NCI-H2029 treated with DMSO at 0.1 percent for 48 hours (cell line): ENCODE measurements at regions not wholly inside any gene's neighbourhood (a gene's known extent, or its start where the extent isn't known, plus 50 kb on each side); places are given as distances from the start of the nearest gene placed in this dataset.

Experiments used
- DNase-seq: peaks from one replicate; lab custom pipeline; 2025; lab: John Stamatoyannopoulos, UW

DNA sequence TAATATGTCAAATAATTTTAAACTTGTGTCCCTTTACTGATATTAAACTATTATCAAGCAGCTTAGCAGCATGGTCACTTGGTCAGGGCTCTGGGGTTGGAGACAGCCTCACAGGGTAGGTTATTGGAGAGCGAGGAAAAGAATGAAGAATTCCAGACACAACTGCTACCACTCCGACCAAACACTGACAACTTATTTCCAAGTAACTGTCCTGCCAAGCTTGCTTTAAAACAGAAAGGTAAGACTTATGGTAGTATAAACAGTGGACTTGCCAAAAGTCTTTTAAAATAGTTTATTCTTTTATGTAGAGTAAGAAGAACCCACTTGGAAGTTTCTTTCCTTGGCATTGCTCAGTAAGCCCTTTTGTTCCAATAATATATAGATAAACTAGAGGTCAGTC lies 364.1 kb downstream of the DEPDC1B start:
- DNase-seq, result no peak

DNA sequence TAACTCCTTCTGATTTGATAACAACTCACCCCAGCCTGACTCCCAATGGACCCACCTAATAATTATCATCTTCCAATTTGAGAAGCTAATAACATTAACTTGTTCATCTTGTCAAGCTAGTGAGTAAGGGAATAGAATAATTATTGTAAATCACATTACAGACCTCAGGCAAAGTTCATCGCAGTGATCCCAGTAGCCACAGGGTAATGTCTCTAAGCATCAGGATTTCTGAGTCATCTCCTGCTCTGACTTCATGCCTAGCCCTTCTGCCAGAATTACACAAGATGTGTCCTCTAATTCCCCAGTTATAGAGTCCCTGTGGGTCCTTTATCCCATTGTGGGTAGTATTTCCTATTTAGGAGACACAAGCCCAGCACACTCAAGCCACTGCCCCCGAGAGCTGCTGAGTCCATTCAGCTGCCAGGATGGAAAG lies 365.7 kb downstream of the DEPDC1B start:
- no peak for DNase-seq

DNA sequence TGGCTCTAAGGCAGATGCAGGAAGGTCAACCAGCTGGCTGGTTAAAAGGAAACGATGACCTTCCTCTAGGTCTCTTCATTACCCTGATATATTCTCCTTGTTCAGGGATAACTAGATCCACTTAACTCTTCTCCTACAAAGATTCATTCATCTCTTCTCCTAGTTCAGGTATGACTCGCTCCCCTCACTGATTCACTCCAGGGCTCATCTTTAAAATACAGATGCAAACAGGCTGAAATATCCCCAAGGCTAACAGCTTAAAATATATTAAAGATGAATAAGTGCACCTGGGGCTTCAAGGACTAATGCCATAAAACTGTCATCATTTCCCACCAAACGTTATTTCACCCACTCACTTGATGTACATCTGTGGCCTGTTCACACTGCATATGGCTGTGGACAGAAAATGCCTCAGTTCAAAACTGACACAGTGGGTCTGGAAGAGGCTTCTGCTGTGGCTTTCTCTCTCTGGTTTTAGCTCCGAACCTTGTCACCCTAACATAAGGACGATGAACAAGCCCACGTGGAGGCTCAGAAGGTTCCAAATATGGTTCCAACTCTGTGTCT lies 366.9 kb downstream of the DEPDC1B start:
- DNase-seq, result no peak

DNA sequence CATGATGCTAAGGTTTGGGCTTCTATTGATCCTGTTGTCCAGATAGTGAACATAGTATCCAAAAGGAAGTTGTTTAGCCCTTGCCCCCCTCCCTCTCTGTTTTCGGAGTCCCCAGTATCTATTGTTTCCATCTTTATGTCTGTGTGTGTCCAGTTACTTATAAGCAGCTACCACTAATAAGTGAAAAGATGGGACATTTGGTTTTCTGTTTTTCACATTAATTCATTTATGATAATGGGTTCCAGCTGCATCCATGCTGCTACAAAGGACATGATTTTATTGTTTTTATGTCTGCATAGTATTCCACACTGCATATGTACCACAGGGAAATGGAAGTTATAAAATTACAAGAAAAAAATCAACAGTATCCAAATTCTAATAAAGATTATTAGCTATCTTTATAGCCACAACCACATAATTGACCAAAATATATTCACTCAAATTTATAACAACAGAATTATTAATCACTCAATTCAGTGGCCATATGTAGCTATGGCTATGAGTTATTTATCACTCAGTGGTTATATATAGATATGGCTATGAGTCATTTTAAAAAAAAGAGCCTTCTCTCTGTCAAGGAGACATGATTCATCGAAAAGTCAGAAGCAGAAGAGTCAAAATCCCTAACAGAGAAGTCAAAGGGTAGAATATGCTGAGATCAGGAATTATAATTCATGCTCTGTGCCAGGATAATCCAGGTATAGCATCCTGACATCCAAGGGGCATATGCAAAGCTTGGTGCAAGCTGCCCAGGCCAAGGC lies 367.5 kb downstream of the DEPDC1B start:
- no peak for DNase-seq

DNA sequence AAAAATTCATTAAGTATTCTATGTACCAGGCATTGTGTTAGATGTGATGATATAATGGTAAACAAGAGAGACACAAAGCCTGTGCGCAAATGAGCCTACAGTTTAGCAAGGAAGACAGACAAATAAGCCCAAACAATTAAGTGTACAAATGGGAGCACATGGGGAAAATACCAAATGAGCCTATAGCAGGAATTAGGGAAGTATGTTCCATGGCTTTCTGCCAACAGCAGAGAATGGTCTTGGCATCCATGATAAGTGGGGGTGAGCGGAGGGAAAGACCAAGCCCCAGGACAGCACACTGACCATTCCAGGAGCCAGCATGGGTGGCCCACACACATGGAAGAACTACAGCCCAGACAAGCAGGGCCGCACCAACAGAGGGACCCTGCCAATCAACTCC lies 369.7 kb downstream of the DEPDC1B start:
- DNase-seq, result no peak

DNA sequence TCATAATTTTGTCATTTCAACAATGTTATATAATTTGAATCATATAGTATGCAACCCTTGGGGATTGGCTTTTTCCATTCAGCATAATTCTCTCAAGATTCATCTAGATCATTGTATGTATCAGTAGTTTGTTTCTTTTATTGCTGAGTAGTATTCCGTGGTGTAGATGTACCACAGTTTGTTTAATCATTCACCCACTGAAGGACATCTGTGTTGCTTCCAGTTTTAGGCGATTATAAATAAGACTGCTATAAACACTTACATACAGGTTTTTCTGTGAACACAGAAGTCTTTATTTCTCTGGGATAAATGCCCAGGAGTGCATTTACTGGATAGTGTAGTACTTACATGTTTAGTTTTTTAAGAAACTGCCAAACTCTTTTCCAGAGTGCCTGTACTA lies 374.1 kb downstream of the DEPDC1B start:
- no peak for DNase-seq

DNA sequence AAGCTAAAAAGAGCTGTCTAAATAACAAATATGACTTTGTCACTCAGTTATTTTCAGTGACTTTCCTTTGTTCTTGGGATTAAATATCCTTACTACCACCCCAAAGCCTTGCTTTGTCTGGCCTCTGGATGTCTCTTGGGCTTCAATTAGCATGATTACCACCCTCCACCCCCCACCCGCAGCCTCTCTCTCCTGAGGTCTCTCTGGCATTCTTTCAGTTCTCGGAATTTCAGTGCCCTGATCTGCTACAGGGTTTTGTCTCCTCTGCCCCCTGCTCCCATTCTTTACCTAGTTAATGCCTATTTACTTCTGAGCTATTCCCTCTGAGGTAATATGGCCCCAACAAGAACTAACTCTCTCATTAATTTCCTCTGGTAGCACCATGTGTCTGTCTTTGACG lies 376.4 kb downstream of the DEPDC1B start:
- DNase-seq, result no peak

DNA sequence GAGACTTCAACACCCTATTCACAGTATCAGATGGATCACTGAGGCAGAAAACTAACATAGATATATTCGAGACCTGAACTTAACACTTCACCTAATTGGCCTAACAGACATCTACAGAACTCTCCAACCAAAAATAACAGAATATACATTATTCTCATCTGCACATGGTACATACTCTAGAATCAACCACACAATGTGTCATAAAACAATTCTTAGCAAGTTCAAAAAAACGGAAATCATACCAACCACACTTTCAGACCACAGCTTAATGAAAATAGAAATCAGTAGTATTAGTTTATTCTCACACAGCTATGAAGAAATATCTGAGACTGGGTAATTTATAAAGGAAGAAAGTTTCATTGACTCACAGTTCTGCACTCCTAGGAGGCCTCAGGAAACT lies 387.9 kb downstream of the DEPDC1B start:
- DNase-seq, result no peak

DNA sequence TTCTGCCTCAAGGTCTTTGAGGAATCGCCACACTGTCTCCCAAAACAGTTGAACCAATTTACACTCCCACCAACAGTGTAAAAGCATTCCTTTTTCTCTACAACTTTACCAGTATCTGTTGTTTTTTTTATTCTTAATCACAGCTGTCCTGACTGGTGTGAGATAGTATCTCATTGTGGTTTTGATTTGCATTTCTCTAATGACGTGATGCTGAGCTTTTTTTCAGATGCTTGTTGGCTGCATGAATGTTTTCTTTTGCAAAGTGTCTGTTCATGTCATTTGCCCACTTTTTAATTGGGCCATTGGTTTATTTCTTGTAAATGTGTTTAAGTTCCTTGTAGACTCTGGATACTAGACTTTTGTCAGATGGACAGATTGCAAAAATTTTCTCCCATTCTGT lies 400.0 kb downstream of the DEPDC1B start:
- DNase-seq, result no peak

DNA sequence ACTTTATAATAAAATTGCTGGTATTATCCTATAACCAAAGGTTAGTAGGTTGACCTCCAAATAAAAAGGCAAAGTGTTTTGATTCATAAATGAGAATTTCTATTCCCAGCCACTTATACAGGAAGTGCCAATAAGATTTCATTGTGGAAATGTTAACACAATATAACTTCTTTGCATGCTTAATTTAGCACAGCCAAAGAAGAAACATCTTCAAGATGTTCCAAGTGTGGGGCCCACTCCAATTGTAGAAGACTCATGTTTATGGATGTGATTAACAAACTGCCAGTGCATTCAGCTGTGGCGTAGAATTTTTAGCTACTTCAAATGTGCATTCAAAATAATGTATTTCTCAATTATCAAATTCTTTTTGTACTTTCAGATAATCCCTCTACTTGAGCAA lies 402.3 kb downstream of the DEPDC1B start:
- DNase-seq, result no peak

DNA sequence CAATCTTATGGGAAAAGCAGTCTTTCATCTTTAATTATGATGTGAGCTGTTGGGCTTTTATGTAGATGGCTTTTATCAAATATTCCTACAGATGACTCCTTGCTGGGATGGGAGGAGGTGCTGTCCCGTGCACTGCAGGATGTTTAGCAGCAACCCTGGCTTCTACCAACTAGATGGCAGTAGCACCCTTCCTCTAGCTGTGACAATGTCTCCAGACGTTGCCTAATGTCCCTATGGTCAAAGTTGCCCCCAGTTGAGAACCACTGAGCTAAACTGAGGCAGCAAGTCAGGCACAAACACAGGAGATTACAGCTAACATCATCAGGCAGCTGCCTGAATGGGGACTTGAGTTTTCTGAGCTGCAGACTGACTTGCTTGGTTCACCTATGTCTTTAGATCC lies 401.9 kb upstream of the PDE4D start:
- DNase-seq, result no peak

DNA sequence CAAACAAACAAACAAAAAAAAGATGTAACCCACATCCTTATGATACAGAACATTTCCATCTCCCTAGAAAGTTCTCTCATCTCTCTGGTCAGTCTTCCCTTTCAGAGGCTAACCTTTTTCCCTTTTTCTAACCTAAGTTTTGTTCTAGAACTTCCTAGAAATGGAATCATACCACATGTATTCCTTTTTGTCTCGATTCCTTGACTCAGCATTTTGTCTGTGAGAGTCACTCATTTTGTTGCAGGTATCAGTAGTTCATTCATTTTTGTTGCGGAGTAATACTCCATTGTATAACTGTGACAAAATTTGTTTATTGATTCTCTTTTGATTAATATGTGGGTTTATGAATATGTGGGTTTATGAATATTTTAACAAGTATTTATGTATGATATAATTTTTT lies 400.0 kb upstream of the PDE4D start:
- DNase-seq, result no peak

DNA sequence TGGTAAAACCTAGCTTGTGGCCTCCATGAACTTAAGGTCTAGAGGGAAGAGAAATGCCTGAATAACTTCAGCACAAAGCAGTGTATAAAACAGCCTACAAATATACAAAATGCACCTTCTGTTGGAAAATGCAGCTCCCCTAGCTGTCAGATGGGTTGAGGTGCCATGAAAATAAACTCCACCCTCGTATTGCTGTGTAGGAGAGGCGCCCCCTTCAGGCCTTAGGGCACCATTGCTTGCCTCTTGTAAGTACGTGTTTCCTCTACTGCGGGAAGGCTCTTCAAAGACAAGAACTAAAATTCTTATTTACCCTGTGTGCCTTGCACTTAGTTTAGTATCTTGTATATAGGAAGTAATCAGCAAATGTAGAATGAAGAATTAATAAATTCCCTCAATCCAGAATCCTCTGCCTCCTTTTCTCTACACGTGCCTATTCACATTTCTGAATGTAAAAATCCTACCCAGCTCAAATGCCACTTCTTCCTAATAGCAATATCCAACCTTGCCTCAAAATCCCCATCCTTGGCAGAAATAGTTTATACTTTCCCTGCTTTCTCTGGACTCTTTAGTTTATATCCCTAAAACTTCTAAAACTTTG lies 393.7 kb upstream of the PDE4D start:
- DNase-seq, result peak; percentile 29

DNA sequence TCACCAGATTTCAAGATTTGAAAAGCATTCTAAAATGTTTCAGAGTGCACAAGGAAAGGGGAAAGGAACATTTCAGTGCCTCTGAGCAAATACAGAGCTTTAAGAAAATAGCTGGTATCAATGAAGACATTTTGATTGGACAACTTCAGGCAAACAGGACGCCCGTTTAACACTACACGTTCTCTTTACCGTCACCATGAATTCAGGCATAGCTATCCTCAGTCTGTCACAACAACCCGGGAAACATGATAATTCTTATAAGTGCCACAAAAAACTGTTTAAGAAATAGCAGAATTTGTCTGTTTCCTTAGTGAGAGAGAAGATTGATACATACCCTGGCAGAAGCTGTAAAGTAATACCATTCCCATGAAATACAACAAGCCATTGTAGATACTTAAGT lies 392.4 kb upstream of the PDE4D start:
- DNase-seq, result no peak

DNA sequence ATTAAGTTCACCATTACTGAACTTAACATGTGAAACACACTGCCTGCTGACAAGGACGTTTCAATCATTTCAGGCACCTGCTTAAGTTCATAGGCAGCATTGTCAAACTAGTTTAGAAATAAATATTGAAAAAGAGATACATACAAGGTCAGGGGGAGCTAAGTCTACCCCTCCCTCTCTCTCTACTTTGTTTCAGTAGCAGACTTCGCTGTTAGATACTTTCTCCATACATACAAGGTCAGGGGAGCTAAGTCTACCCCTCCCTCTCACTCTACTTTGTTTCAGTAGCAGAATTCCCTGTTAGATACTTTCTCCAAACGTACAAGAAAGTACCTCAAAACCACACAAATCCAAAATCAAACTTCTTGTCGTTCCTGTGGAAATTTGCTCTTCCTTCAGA lies 387.4 kb upstream of the PDE4D start:
- no peak for DNase-seq

DNA sequence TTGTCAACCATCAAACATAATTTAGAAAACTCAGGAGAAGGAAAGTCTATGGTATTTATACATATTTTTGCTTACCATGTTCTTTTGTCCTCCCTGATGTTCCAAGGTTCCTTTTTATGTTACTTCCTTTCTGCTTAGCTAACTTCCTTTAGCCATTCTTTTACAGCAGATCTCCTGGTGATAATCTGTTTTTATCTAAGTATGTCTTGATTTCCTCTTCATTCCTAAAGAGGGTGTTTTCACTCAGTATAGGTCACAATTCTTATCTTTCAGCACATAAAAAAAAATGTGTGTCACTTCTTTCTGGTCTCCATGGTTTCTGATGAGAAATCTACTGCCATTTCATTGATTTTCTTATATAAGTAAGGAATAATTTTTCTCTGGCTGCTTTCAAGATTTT lies 384.4 kb upstream of the PDE4D start:
- DNase-seq, result no peak

DNA sequence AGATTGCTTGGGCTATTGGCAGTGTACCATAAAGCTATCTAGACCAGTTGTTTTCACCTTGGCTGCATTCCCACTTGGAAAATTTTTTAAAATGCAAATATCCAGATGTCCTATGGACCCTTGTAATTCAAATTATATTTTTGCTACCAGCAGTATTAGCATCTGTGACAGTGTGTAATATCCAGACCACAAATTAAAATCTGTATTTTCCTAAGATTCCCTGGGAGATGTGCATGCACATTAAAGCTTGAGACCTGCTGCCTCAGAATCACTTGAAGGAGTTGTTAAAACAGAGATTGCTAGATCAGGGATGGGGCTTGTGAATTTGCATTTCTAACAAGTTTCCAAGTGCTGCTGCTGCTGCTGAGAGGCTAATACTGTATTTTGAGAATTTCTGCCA lies 381.2 kb upstream of the PDE4D start:
- DNase-seq, result no peak

DNA sequence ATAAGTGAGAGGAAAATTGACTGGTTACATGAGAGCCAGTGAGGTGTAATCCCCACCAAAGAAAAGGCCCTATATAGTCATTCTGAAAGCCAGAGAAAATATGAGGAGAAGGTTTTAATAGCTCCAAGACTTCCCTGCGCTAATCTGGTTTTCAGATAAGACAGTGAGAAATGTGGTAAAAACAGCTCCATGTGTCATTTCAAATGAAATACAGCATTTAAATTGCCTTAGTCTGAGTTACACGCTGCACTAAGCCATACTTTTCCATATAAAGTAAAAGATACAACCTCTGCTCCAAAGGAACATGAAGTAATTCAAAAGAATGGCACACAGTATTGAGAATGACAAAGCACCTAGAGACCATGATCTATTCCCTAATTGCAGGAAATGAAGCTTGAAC lies 378.0 kb upstream of the PDE4D start:
- DNase-seq, result no peak

DNA sequence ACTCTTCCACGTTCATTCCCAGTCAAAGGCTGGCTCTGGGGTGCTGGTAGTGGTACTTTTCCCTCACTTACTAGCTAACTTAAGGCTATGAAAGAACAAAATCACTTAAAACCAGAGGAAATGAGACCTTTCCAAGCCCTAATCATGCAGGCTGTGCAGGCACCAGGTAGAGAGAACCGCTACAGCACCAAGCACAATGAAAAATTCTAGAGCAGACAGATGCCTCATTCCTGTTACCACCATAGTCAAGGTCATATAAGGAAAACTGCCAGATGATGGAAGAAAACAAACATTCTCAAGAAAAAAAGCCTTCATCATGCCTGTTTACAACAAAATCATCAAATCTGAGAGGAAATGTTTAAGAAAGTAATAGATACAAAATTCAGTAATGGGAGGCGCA lies 374.4 kb upstream of the PDE4D start:
- DNase-seq, result no peak

DNA sequence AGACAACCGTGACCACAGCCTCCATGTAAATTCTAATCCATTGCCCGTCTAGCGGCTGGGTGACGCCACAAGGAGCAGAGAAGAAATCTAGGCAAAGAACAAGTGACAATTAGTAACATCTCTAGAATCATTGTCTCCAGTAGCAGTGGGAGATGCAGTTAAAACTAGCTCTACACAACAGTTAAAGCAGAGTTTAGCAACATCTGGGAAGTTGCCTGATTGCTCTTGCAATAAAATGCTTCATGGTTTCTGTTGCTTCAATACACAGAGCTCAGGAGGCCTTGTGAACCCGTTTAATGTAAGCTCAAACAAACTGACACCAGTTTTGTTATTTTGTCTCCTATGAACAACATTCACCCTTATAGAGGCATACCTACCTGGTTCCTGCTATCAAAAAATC lies 369.8 kb upstream of the PDE4D start:
- no peak for DNase-seq

DNA sequence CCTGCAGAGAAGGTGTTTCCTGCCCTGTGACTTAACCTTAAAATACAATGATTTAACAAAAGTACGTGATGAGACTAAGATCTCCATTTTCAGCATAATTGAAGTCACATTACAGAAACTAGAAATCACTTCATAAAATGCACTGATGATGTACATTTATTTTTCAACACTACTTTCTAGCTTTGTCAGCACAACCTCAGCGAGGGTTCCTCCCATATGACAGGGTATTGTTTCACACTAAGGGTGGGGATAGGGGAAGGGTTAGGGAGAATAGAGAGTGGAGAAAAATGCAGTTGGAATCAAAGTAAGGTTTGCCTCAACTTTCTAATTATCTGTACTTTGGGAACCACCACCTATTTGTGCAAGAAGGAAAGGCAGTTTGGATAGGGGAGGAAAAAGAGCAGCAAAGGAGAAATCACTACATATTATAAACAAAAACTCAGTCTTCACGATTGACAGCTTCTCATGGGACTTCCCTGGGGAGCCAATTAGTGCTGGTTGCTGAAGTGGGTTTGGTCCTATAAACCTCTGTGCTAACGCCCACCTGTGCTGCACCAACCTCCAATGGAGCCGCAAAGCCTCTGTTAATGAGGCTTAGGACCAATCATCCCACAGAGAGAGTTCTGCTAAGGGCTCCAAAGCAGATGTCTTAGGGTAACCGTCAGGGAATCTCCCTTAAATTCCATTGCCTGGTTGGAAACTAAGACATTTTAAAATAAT lies 369.2 kb upstream of the PDE4D start:
- DNase-seq, result no peak

DNA sequence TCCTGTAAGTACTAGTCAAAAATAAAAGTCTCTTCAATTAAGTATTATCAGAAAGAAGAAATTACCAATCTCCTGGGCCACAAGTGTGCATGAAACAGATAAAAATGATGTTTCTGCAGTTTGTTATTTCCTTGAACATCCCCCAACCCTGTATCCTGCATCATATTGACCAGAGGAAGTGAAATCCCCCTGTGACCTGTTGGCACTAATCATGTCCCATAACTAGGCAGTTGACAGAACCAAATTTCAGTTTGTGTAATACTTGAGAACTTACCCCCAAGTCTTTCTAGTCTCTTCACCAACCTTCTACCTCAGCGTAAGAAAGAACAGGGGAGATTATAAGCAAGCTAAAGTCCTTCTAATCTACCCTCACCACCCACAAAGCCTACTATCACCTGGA lies 368.2 kb upstream of the PDE4D start:
- DNase-seq, result no peak

DNA sequence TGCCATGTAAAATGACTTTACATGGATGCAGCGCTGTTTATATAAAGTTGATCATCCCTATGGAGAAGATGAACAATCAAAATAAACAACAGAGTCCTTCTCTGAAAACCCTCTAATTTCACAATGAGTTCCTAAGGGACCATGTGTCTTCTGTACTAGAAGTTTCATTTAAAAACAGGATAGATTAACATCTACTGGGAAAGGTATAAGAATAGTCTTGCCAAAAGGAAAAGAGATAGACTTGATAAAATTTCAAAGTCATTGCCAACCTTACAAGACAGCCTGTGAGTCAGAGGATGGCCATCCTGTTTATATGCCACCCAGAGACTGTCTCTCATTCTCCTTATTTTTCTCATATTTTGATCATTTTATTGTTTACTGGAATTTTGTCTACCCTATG lies 367.1 kb upstream of the PDE4D start:
- DNase-seq, result no peak
